H4 (cell line): ENCODE measurements at regions not wholly inside any gene's neighbourhood (a gene's known extent, or its start where the extent isn't known, plus 50 kb on each side); places are given as distances from the start of the nearest gene placed in this dataset.
"Not testable (repeated sequence)": the region's sequence is repeated elsewhere in the genome, so short reads cannot be mapped to it uniquely, and the experiment has no call there.

Experiments used
- DNase-seq: peaks from one replicate; pipeline ENCODE4 v3.0.0-alpha.2; 2015; ENCODE audit warnings: low spot score

DNA sequence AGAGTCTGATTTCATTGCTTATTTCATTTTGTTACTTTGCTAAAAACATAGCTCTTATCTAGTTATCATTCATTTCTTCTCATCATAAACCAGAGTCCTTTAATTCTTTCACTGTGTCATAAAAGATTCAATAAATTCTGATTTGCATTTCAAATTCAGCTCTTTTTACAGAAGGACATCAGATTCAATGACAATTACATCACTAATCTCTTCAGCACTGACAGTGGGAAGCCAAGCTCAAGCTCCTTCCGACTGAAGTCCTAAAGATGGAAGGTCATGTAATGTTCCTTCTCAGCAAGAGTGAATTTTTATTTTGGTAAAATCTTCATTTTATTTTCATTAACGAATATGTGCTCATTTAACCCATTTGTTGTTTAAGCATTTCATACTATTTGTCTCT is 530.7 kb upstream of the ADGRL2 start:
- no peak for DNase-seq

DNA sequence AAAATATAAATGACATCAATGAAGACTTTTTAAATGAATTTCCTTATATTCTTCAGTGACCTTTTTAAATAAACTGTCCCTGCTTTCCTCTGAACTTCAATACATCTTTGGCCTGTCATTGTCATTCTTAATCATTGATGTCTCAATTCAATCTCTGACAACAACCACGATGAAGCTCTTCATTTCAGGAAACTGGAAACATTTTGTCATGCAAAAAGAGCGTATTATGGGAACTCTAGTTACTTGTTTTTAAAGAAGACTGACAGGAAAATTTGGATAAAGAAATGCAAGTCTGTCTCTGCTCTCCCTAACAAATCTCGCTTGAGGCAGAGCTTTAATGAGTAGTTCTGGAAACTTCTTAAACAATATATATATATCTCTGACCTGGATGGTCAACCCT is 535.8 kb upstream of the ADGRL2 start:
- no peak for DNase-seq

DNA sequence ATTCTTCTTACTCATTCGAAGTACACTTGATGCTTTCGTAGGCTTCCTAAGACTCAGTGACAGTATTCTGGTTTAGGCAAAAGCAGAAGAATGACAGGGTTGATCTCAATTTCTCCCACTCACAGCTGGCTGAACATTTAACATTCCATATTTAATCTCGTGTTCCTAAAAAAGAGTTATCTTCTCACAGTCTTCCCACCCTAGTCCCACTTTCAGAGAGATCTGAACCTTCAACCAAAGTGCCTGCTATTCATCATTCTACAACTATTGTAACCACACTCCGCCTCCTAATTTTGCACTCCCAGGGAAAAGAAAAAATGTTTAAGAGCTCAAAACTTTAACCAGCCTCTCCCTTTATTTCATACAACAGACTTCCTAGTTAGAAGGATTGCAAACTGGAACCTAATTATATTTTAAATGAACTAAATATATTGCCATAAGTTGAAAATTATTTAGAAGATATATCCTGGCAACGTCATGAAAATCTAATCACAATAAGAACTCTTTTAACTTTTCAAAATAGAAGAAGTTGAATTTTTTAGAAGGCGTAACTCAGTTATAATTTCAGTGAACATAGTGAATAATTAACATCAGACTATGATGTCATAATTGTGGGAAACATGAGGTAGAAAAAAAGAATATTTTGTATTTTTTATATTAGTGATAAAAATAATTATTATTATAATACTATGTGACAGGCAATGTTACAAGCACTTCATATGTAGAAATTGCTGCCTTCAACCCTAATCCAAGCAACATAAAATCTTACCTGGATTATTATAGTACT is 540.9 kb upstream of the ADGRL2 start:
- DNase-seq: no peak

DNA sequence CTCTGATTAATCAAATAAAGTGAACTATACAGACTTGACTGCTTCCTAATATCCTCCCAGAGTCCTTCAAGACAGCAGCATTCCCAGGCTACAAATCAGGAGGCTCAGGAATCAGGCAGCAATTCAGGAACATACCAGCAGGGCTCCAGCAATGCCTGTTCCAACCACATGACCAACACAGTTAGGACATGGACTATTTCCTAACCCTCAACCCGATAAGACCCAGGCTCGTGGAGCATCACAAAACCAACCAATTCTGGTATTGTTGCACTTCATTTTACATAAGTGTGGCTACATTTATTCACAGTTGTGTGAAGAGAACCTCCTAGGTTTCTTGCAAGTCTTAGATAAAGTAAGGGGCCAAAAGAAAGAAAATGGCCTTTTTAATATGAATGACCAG is 546.2 kb upstream of the ADGRL2 start:
- DNase-seq: peak; percentile 2

DNA sequence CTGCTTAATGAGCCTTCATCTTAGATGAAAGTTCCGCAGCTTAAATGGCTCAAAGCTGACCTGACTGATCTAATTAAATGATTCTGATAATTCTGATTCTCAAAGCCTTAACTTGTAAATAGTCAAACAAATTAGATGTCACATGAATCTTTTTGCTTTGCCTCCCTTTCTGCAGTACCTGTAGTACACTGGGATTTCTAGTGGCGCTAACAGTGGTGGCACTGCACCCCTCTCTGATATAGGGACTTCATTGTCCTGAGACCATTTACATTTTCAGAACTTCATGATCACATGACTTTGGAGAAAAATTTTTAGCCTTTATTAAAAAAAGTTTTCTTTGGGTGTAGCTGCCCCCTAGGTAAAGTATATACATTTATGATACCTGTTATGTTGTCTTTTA is 546.7 kb upstream of the ADGRL2 start:
- DNase-seq: no peak

DNA sequence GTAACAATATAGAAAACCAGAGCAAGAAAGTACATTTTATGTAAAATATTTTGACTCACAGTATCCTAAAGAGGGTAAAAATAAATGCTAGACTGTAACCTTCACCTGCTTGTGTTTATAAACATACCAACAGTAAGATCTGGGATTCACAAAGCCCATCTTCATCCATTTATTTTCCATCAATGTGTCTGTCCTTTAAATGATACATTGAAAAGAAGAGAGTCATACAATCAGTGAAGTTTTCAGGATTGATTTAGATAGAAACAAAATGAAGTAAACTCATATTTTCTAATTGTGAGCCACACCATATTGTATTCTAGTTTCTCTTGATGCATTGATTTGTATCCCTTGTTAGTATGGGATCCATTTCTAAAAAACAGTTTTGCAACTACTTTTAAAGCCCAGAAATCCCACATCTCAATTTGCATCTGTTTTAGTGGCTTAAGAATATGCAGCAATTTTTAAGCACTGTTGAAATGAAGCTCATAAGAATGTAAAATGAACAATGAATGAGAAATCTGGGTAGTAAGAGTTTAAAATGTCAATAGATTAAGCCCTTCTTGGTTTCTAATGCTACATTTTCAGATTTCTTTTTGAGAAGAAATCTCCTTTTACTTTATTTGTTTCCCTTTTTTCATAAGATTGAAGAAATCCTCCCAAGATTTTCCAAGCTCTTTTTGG is 548.1 kb upstream of the ADGRL2 start:
- no peak for DNase-seq

DNA sequence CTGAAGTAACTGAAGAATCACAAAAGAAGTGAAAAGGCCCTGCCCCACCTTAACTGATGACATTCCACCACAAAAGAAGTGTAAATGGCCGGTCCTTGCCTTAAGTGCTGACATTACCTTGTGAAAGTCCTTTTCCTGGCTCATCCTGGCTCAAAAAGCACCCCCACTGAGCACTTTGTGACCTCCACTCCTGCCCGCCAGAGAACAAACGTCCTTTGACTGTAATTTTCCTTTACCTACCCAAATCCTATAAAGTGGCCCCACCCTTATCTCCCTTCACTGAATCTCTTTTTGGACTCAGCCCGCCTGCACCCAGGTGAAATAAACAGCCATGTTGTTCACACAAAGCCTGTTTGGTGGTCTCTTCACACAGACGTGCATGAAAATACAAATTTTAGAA is 549.9 kb upstream of the ADGRL2 start:
- DNase-seq: not testable (repeated sequence)

DNA sequence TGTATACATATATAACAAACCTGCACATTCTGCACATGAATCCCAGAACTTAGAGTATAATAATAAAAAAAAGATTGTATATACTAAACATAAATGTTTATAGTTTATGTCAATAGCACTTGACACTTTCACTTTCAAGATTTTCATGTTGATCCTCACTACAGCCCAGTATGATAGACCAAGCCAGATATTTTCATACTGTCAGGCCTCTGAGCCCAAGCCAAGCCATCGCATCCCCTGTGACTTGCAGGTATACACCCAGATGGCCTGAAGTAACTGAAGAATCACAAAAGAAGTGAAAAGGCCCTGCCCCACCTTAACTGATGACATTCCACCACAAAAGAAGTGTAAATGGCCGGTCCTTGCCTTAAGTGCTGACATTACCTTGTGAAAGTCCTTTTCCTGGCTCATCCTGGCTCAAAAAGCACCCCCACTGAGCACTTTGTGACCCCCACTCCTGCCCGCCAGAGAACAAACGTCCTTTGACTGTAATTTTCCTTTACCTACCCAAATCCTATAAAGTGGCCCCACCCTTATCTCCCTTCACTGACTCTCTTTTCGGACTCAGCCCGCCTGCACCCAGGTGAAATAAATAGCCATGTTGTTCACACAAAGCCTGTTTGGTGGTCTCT is 555.5 kb upstream of the ADGRL2 start:
- not testable (repeated sequence) for DNase-seq

DNA sequence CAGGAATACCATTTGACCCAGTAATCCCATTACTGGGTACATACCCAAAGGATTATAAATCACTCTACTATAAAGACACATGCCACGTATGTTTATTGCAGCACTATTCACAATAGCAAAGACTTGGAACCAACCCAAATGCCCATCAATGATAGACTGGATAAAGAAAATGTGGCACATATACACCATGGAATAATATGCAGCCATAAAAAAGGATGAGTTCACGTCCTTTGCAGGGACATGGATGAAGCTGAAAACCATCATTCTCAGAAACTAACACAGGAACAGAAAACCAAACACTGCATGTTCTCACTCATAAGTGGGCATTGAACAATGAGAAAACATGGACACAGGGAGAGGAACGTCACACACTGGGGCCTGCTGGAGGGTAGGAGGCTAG is 556.1 kb upstream of the ADGRL2 start:
- not testable (repeated sequence) for DNase-seq

DNA sequence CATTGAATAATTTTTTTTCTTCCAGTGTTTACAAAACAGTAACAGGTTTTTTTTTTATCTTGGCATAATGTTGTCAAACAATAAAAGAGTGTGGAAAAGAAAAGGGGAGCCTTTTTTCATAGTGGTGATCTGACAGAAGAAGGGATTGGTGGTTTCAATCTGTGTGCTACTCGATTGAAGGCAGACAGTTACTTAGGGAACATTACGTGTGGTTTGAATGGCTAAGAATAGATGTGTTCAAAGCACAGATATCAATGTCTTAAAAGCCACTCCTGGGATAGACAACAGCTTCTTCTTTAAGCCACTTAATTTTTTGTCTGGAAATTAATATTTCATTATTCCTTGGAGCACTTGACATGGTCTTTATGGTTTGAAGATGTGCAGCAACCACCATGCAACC is 558.6 kb upstream of the ADGRL2 start:
- DNase-seq: no peak

DNA sequence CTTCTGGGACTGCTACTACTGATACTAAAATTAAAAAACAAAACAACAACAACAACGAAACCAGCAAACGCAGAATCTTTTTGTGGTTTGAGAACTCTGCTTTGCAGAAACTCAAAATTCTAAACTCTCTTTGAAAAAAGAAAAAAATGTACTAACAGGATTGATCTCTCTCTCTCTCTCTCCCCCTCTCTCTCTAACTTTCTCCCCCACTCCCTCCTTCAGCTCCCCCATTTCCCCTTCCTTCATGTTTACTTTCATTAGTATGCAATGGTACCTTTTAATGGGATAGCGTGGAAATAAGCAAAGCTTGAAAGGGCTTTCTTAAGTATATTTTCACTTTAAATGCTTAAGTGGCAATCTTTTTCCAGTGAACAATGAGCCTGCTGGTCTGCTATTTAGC is 562.6 kb upstream of the ADGRL2 start:
- no peak for DNase-seq

DNA sequence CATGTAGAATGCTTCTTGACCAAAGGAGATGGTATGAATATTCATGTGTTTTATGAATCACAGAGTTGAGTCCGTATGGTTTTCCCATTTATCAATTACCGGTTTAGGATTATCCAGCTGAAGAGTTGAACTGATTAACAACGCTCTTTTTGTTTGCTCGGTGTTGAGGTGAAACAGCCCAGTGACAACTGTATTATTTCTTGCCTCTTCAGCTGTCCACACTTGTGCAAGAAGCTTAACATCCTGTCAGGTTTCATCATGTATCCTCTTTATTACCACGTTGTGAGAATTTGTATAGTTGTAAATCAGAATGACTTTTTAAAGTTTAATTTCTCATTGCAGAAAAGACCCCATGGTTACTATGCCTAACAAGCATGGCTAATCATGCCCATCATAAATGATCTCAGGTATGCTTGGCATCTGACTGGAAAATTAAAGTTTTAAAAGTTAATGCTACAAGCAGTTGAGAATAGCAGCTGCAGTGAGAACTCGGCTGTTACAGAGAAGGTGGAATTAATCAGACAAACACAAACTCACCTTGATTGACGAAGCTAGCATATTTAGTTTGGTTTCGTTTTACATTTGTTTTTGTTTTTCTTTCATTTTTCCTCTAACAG is 563.2 kb upstream of the ADGRL2 start:
- no peak for DNase-seq

DNA sequence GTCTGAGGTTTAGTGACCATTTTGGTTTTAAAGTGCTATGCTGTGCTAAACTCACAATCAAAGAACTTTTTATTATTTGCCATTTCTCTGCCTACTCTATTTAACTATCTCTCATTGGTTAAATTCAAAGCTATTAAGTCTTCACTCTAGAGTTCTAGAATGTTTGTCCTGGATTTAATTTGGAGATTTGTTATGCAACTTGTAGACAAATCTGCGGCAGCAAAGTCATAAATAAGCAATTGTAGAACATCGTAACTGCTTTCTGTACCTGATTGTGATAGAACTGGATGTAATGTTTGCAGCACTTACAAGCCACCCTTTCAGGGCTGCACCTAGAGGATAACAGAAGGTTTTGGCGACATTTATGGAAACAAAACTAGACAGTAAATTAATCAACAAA is 566.5 kb upstream of the ADGRL2 start:
- DNase-seq: no peak

DNA sequence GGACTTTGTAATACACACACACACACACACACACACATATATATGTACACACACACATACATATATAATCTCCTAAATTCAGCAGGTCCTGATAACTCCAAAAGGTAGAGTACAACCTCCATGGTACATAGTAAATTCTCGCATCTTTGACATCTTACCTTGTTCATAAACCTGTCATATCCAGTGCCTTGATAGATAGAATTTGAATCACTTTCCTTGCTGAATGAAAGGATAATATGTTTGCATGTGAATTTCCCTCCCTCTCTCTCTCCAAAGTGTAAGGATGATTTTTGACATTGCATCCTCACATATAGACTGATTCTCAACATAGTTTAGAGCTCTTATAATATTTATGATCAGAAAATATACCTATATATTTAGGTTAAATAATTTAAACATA is 567.1 kb upstream of the ADGRL2 start:
- no peak for DNase-seq

DNA sequence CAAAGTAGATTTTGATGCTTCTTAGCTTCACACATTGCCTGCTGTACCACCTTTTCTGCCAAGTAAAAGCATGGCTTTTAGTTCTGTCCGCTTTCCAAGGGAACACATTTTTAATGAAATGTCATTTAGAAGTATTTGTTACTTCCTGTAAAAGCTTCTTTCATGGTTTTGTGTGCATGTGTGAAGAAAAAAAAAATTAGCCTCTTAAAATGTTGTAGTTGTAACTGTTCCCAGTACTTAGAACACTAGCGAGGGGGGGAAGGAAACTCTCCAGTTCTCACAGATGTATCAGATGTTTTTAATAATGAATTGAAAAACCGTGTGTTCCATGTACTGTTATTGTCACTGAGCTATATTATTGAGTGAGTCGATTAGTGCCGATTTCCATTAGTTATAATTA is 568.3 kb upstream of the ADGRL2 start:
- no peak for DNase-seq

DNA sequence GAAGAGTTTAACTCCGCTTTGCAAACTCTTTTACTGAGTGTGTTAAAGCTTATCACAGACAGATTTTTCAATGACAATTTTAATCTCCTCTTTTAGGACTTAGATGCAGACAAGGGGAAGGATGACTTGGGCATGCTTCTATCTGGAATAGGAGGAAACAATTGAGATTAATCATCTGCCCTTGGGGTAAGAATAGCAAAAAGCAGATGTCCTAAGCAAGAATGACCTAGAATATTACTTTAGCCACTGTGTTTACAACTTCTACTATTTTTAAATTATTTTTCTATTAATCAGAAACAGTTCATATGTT is 569.0 kb upstream of the ADGRL2 start:
- DNase-seq: no peak

DNA sequence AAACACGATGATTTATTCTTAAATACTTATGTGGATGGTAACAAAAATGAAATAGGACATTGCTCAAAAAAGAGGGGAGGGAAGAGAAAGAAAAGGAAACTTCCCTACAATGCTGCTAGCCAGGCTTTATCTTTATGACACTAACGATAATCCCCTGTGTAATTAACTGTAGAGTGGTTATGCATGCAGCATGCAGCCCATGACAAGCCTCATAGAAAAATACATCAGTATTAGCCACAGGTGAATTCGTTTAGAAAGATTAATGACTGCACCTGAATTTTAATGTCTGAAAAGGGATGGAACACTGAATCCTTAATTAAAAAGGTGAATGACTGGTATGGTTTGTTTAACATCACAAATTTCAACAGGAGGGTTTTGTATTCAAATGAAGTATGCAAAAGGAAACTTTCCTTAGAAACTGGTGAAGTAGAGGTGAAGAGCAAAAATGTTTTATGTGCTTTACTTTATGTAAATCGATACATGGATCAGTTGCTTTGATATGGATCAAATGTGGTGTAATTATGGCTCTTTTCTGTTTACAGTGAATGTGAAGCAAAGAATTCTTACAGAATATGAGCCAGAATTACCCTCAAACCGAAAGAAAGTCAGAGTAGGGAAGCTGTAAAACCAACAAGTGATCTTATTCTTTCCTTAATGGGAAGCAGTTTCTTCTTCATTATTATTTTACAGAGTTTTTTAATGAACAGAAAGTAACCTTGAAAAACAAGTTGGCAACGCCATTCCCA is 569.6 kb upstream of the ADGRL2 start:
- no peak for DNase-seq

DNA sequence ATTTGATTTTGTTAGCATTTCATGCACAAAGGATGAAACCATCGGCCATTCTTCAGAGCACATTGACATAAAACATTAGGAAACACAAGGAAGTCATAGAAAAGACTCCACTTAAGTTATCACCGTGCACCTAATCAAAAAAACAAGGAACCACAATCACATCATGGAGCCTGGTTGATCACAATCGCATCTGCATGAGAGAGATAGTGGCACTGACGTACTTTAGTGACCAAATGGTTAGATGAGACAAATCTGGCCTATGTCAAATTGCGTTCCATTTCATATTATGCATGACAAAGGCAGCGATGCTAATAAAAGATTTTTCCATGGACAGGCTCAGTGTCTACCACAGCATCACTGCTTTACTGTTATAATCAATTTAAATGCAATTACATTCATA is 571.8 kb upstream of the ADGRL2 start:
- DNase-seq: no peak

DNA sequence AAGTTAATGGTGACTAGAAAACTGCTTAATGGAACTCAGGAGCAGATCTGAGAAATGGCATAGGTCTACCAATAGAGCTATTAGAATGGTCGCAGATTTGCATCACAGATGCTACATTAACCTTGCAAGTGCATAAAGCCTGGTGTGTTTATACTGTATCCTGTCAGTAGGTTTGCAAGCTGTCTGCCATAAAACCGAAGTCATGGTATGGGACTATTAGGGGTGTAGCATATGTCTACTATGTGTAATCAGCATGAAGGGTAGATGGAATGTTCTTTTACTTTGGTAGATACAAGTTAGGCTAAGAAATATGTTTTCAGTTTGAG is 574.2 kb upstream of the ADGRL2 start:
- no peak for DNase-seq

DNA sequence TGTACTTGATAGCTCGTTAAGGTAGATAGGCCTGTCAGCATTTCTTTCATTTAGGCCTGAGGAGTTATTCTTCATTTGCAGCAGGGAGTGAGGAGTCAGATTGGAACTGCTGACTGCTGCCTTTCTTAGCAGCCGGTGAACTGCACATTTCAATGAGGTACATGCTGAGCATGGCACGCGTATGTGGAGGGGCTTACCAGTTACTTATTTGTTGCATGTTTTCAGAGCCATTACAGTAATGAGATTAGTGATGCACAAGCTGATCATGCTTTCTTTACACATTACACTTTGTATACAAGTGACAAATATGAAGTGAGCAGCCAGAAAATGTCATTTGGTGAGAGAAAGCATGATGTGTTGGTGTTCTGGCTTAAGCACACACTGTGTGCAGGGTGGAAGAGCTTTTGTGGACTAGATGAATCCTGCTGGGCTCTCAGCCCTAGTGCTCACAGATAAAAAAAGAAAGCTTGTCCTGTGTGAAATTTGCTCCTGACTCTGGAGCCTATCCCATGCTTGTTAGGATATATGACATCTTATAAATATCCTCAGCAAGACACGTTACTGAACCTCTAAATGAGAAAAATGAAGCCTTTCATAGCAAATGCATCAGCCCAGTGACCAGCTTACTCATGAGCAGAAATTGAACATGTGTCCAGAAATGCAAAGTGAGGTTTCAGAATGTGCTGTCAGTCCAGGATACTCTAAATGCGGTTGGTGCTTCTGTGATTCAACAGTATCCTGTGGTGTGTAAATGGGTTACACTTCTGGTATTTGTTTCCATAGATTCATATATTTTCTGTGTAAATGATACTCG is 574.7 kb upstream of the ADGRL2 start:
- no peak for DNase-seq

DNA sequence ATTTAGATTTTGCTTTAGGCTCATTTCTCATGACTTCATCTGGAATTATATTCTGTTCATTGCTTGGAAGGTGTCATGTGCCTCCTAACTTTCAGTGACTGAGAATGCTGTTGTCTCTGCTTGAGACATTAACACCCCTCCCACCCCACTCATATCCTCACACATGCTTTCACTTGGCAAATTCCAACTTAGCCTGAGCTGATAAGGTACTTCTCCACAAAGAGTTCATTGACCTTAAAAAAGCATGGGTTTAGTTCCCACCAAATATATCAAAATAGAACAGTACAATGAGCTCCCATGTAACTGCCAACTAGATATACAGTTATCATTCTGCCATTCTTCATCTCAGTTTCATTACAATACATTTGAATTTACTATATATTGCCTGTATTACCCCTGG is 576.5 kb upstream of the ADGRL2 start:
- no peak for DNase-seq

DNA sequence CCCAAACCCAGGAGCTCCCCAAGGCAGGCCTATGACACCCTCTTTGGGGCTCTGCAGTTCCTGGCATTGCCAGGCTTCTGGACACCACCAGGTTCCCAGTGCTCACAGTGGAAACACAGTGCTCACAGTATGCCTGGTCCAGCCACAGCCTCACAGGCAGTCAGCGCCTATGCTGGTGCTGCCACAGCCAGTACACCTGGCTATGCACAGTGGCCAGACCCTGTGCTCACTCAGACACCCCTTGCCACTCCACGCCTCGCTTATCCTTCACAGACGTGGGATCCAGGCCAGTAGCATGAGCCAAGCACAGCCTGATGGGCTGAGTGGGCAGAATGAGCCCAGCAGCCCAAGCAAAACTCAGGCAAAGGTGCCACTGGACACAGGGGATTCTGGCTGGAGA is 579.2 kb upstream of the ADGRL2 start:
- DNase-seq: no peak
